ENCODE measurements at regions not wholly inside any gene's neighbourhood (a gene's known extent, or its start where the extent isn't known, plus 50 kb on each side); places are given as distances from the start of the nearest gene placed in this dataset.

GRCh38 chr2:183533021-183533420, 408.8 kb downstream of the NUP35 start:
- TF ChIP-seq, protein P1, sequence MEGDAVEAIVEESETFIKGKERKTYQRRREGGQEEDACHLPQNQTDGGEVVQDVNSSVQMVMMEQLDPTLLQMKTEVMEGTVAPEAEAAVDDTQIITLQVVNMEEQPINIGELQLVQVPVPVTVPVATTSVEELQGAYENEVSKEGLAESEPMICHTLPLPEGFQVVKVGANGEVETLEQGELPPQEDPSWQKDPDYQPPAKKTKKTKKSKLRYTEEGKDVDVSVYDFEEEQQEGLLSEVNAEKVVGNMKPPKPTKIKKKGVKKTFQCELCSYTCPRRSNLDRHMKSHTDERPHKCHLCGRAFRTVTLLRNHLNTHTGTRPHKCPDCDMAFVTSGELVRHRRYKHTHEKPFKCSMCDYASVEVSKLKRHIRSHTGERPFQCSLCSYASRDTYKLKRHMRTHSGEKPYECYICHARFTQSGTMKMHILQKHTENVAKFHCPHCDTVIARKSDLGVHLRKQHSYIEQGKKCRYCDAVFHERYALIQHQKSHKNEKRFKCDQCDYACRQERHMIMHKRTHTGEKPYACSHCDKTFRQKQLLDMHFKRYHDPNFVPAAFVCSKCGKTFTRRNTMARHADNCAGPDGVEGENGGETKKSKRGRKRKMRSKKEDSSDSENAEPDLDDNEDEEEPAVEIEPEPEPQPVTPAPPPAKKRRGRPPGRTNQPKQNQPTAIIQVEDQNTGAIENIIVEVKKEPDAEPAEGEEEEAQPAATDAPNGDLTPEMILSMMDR (IDR thresholded peaks at IDR 0.05) = no peak
- no peak for TF ChIP-seq POLR2A (IDR thresholded peaks at IDR 0.05)

Data from thyroid gland (tissue), 4 donors.